Liver (tissue), 8 donors: ENCODE measurements at regions not wholly inside any gene's neighbourhood (a gene's known extent, or its start where the extent isn't known, plus 50 kb on each side); places are given as distances from the start of the nearest gene placed in this dataset.

ENCODE experiments used
- DNase-seq: peaks from one replicate; pipeline ENCODE4 v3.0.0-alpha.2; 2017; ENCODE audit warnings: low spot score
- H3K27ac ChIP-seq, 2 donors: one replicate each; pipeline ENCODE4 v1.7.0; 2013; ENCODE audit warnings: inconsistent platforms in 2 of 2, low read length in 2 of 2, control low read depth in 1 of 2, low read depth in 1 of 2, mild to moderate bottlenecking in 1 of 2
- H3K27me3 ChIP-seq, 4 donors: one replicate each; pipeline versions ENCODE4 v1.6.1 to v1.7.0; 2013; ENCODE audit warnings: low read length in 3 of 4, inconsistent platforms in 1 of 4, mild to moderate bottlenecking in 1 of 4, moderate library complexity in 1 of 4; ENCODE audit not compliant: control insufficient read depth in 4 of 4, insufficient read depth in 4 of 4
- H3K36me3 ChIP-seq, 4 donors: one replicate each; pipeline versions ENCODE4 v1.6.1 to v1.7.0; 2013; ENCODE audit warnings: low read length in 3 of 4, mild to moderate bottlenecking in 3 of 4, low read depth in 1 of 4, moderate library complexity in 1 of 4; ENCODE audit not compliant: control insufficient read depth in 4 of 4, insufficient read depth in 3 of 4
- H3K4me1 ChIP-seq, 4 donors: one replicate each; pipeline versions ENCODE4 v1.6.1 to v1.7.0; 2013; ENCODE audit warnings: low read length in 3 of 4, mild to moderate bottlenecking in 3 of 4, moderate library complexity in 1 of 4; ENCODE audit not compliant: control insufficient read depth in 4 of 4, insufficient read depth in 4 of 4
- H3K4me3 ChIP-seq, 3 donors: one replicate each; pipeline versions ENCODE4 v1.6.1 to v1.7.0; 2013; ENCODE audit warnings: low read length in 3 of 3, control low read depth in 1 of 3, low read depth in 1 of 3, mild to moderate bottlenecking in 1 of 3
- H3K9ac ChIP-seq, 2 donors: one replicate each; pipeline ENCODE4 v1.7.0; 2013; ENCODE audit warnings: low read length in 2 of 2, mild to moderate bottlenecking in 2 of 2, moderate library complexity in 2 of 2, control low read depth in 1 of 2, low read depth in 1 of 2
- H3K9me3 ChIP-seq, 4 donors: one replicate each; pipeline versions ENCODE4 v1.6.1 to v1.7.0; 2013; ENCODE audit warnings: low read length in 3 of 4; ENCODE audit not compliant: control insufficient read depth in 4 of 4
- ATF3 ChIP-seq: IDR thresholded peaks from 2 replicates; pipeline ENCODE4 v1.6.1; 2016; ENCODE audit warnings: antibody characterized with exemption
- CTCF ChIP-seq: fragments of 150-350 bp; IDR thresholded peaks from 2 replicates; pipeline ENCODE4 v1.5.1; 2017; ENCODE audit warnings: improper control_type of control experiment, low read depth, low read length; ENCODE audit not compliant: missing input control
- EGR1 ChIP-seq, 2 donors: IDR thresholded peaks; 2 replicates each; pipeline ENCODE4 v1.6.1; 2016 to 2018; ENCODE audit warnings: antibody characterized with exemption in 2 of 2, low read depth in 2 of 2
- FOXA1 ChIP-seq: IDR thresholded peaks from 2 replicates; pipeline ENCODE4 v1.6.1; 2016; ENCODE audit warnings: antibody characterized with exemption
- FOXA2 ChIP-seq: IDR thresholded peaks from 2 replicates; pipeline ENCODE4 v1.6.1; 2016; ENCODE audit warnings: antibody characterized with exemption
- GABPA ChIP-seq, 2 donors: IDR thresholded peaks in 1 of 2; conservative IDR thresholded peaks in 1 of 2; 2 replicates each; pipeline ENCODE4 v1.6.1; 2016; ENCODE audit warnings: antibody characterized with exemption in 2 of 2, mild to moderate bottlenecking in 1 of 2, moderate library complexity in 1 of 2
- HNF4A ChIP-seq, 2 donors: conservative IDR thresholded peaks; 2 replicates each; pipeline ENCODE4 v1.6.1; 2016; ENCODE audit warnings: antibody characterized with exemption in 2 of 2, mild to moderate bottlenecking in 2 of 2
- HNF4G ChIP-seq: IDR thresholded peaks from 2 replicates; pipeline ENCODE4 v1.6.1; 2016; ENCODE audit warnings: antibody characterized with exemption
- JUND ChIP-seq, 2 donors: IDR thresholded peaks; 2 replicates each; pipeline ENCODE4 v1.6.1; 2016; ENCODE audit warnings: antibody characterized with exemption in 2 of 2
- MAX ChIP-seq: IDR thresholded peaks from 2 replicates; pipeline ENCODE4 v1.6.1; 2016; ENCODE audit warnings: antibody characterized with exemption
- NR2F2 ChIP-seq: IDR thresholded peaks from 2 replicates; pipeline ENCODE4 v1.6.1; 2016; ENCODE audit warnings: antibody characterized with exemption
- RAD21 ChIP-seq, 2 donors: IDR thresholded peaks; 2 replicates each; pipeline ENCODE4 v1.6.1; 2016; ENCODE audit warnings: antibody characterized with exemption in 2 of 2, mild to moderate bottlenecking in 2 of 2
- RXRA ChIP-seq, 2 donors: IDR thresholded peaks; 2 replicates each; pipeline ENCODE4 v1.6.1; 2017 to 2018; ENCODE audit warnings: antibody characterized with exemption in 2 of 2, mild to moderate bottlenecking in 1 of 2
- SP1 ChIP-seq: IDR thresholded peaks from 2 replicates; pipeline ENCODE4 v1.6.1; 2018; ENCODE audit warnings: antibody characterized with exemption, mild to moderate bottlenecking
- TAF1 ChIP-seq: conservative IDR thresholded peaks from 2 replicates; pipeline ENCODE4 v1.6.1; 2016; ENCODE audit warnings: antibody characterized with exemption, mild to moderate bottlenecking
- YY1 ChIP-seq: IDR thresholded peaks from 2 replicates; pipeline ENCODE4 v1.6.1; 2016; ENCODE audit warnings: antibody characterized with exemption, mild to moderate bottlenecking
- ZBTB33 ChIP-seq: IDR thresholded peaks from 2 replicates; pipeline ENCODE4 v1.6.1; 2016; ENCODE audit warnings: antibody characterized with exemption
- WGBS: extraction: QIAGEN DNeasy Blood & Tissue Kit; methylation state at CpG from one replicate; pipeline ENCODE4 v1.1.7; 2013; 5-methylcytosine and 5-hydroxymethylcytosine counted together
- donor health status: healthy.
- donor health status: healthy.
- donor health status: healthy.
- donor health status: healthy.
- donor health status: healthy.

- no peaks in the 10 kb centered on the region for H3K4me1 ChIP-seq
- TF ChIP-seq HNF4G, result no peak
- TF ChIP-seq FOXA1, result no peak
- TF ChIP-seq YY1, result no peak
- no peak for TF ChIP-seq MAX
- no peak overlapping the region for H3K27ac ChIP-seq
- no peaks in the 10 kb centered on the region for H3K36me3 ChIP-seq
- no peak overlapping the region for H3K4me3 ChIP-seq
- no peaks in the 10 kb centered on the region for H3K27me3 ChIP-seq
- H3K9me3 ChIP-seq, result no peaks in the 10 kb centered on the region
- no peak for DNase-seq
- H3K9ac ChIP-seq, result no peak overlapping the region
- WGBS, result 80% methylated on average over 1 of the region's 1 CpG
These were observed 75.1 kb downstream of the LINGO1 start for GRCh38 chr15:77557564-77557963.

GRCh38 chr15:77557144-77557543 is 75.6 kb downstream of the LINGO1 start:
- Histone ChIP-seq H3K36me3 (no peaks in the 10 kb centered on the region), H3K27me3 (no peaks in the 10 kb centered on the region), H3K9me3 (no peaks in the 10 kb centered on the region), H3K9ac (no peak overlapping the region), H3K4me3 (no peak overlapping the region), H3K27ac (no peak overlapping the region), H3K4me1 (no peaks in the 10 kb centered on the region)
- WGBS, result 71% methylated on average over 10 of the region's 10 CpGs
- DNase-seq, result no peak
- TF ChIP-seq ZBTB33, result no peak
- TF ChIP-seq FOXA2, result no peak
- no peak for TF ChIP-seq GABPA (IDR thresholded peaks at IDR 0.05 in 1 of 2, conservative IDR thresholded peaks at IDR 0.05 in 1 of 2)
- TF ChIP-seq CTCF, result no peak
- no peak for TF ChIP-seq JUND (IDR thresholded peaks at IDR 0.05)
- no peak for TF ChIP-seq RAD21 (IDR thresholded peaks at IDR 0.05)
- no peak for TF ChIP-seq EGR1 (IDR thresholded peaks at IDR 0.05; ENCODE audit: low read depth in 2 of 2)
- no peak for TF ChIP-seq FOXA1
- TF ChIP-seq HNF4G, result no peak
- no peak for TF ChIP-seq YY1

GRCh38 chr15:77556622-77557021 is 76.1 kb downstream of the LINGO1 start:
- no peaks in the 10 kb centered on the region for H3K36me3 ChIP-seq
- no peak overlapping the region for H3K9ac ChIP-seq
- no peak for DNase-seq
- H3K9me3 ChIP-seq, result no peaks in the 10 kb centered on the region
- WGBS, result 88% methylated on average over 7 of the region's 7 CpGs
- H3K27me3 ChIP-seq, result no peaks in the 10 kb centered on the region
- H3K4me3 ChIP-seq, result no peak overlapping the region
- H3K4me1 ChIP-seq, result no peaks in the 10 kb centered on the region
- H3K27ac ChIP-seq, result no peak overlapping the region
- TF ChIP-seq ATF3 (no peak), NR2F2 (no peak), ZBTB33 (no peak), SP1 (no peak), JUND (IDR thresholded peaks at IDR 0.05) (no peak), TAF1 (no peak), CTCF (no peak), HNF4A (conservative IDR thresholded peaks at IDR 0.05) (no peak), MAX (no peak), YY1 (no peak), RXRA (IDR thresholded peaks at IDR 0.05) (no peak)
